ENCODE measurements at regions not wholly inside any gene's neighbourhood (a gene's known extent, or its start where the extent isn't known, plus 50 kb on each side); places are given as distances from the start of the nearest gene placed in this dataset.

GRCh38 chr16:85557083-85557970 lies 55.8 kb upstream of the GSE1 start (continued):
- no peak for TF ChIP-seq ZNF589 (CRISPR knock-in tag; conservative IDR thresholded peaks at IDR 0.05)
- TF ChIP-seq RARG (CRISPR knock-in tag; IDR thresholded peaks at IDR 0.05; ENCODE audit: low read depth) = no peak
- no peak for TF ChIP-seq MLLT10 (CRISPR knock-in tag; IDR thresholded peaks at IDR 0.05)
- TF ChIP-seq, protein P1, sequence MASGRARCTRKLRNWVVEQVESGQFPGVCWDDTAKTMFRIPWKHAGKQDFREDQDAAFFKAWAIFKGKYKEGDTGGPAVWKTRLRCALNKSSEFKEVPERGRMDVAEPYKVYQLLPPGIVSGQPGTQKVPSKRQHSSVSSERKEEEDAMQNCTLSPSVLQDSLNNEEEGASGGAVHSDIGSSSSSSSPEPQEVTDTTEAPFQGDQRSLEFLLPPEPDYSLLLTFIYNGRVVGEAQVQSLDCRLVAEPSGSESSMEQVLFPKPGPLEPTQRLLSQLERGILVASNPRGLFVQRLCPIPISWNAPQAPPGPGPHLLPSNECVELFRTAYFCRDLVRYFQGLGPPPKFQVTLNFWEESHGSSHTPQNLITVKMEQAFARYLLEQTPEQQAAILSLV (CRISPR knock-in tag; IDR thresholded peaks at IDR 0.05; ENCODE audit: borderline replicate concordance) = no peak
- TF ChIP-seq HMGXB4 (CRISPR knock-in tag; IDR thresholded peaks at IDR 0.05; ENCODE audit: borderline replicate concordance in 1 of 2, low read depth in 1 of 2) = peak in 1 of 2 experiments; percentile 47; a peak in 1 of 4 replicates
- no peak for TF ChIP-seq IKZF4 (CRISPR knock-in tag; IDR thresholded peaks at IDR 0.05; ENCODE audit: borderline replicate concordance, low read depth, not compliant biosample characterization)
- TF ChIP-seq ZNF768 (CRISPR knock-in tag; IDR thresholded peaks at IDR 0.05) = peak; percentile 81; the same call in 1 of the 2 replicates
- TF ChIP-seq, protein P2, sequence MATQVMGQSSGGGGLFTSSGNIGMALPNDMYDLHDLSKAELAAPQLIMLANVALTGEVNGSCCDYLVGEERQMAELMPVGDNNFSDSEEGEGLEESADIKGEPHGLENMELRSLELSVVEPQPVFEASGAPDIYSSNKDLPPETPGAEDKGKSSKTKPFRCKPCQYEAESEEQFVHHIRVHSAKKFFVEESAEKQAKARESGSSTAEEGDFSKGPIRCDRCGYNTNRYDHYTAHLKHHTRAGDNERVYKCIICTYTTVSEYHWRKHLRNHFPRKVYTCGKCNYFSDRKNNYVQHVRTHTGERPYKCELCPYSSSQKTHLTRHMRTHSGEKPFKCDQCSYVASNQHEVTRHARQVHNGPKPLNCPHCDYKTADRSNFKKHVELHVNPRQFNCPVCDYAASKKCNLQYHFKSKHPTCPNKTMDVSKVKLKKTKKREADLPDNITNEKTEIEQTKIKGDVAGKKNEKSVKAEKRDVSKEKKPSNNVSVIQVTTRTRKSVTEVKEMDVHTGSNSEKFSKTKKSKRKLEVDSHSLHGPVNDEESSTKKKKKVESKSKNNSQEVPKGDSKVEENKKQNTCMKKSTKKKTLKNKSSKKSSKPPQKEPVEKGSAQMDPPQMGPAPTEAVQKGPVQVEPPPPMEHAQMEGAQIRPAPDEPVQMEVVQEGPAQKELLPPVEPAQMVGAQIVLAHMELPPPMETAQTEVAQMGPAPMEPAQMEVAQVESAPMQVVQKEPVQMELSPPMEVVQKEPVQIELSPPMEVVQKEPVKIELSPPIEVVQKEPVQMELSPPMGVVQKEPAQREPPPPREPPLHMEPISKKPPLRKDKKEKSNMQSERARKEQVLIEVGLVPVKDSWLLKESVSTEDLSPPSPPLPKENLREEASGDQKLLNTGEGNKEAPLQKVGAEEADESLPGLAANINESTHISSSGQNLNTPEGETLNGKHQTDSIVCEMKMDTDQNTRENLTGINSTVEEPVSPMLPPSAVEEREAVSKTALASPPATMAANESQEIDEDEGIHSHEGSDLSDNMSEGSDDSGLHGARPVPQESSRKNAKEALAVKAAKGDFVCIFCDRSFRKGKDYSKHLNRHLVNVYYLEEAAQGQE (IDR thresholded peaks at IDR 0.05; ENCODE audit: borderline replicate concordance in 1 of 2, low read depth in 1 of 2, low read length in 2 of 2) = no peak
- no peak for TF ChIP-seq JUNB (CRISPR knock-in tag; IDR thresholded peaks at IDR 0.05; ENCODE audit: borderline replicate concordance)
- no peak for TF ChIP-seq ZZZ3 (CRISPR knock-in tag; IDR thresholded peaks at IDR 0.05; ENCODE audit: borderline replicate concordance)
- TF ChIP-seq, protein P3, sequence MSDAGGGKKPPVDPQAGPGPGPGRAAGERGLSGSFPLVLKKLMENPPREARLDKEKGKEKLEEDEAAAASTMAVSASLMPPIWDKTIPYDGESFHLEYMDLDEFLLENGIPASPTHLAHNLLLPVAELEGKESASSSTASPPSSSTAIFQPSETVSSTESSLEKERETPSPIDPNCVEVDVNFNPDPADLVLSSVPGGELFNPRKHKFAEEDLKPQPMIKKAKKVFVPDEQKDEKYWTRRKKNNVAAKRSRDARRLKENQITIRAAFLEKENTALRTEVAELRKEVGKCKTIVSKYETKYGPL (CRISPR knock-in tag; IDR thresholded peaks at IDR 0.05) = no peak
- TF ChIP-seq PAF1 (CRISPR knock-in tag; IDR thresholded peaks at IDR 0.05) = no peak
- TF ChIP-seq GLI4 (CRISPR knock-in tag; IDR thresholded peaks at IDR 0.05; ENCODE audit: borderline replicate concordance) = no peak
- no peak for TF ChIP-seq ARNT2 (CRISPR knock-in tag; IDR thresholded peaks at IDR 0.05; ENCODE audit: low read depth)
- TF ChIP-seq ZNF563 (CRISPR knock-in tag; IDR thresholded peaks at IDR 0.05) = no peak; the same call in 1 of the 2 replicates
- TF ChIP-seq SP5 (CRISPR knock-in tag; IDR thresholded peaks at IDR 0.05; ENCODE audit: borderline replicate concordance, low read depth) = peak; percentile 8; the same call in 1 of the 2 replicates
- TF ChIP-seq PAX8 (CRISPR knock-in tag; IDR thresholded peaks at IDR 0.05; ENCODE audit: borderline replicate concordance) = no peak
- no peak for TF ChIP-seq ZNF737 (CRISPR knock-in tag; IDR thresholded peaks at IDR 0.05; ENCODE audit: borderline replicate concordance)
- peak; percentile 75 for TF ChIP-seq ARNTL (CRISPR knock-in tag; IDR thresholded peaks at IDR 0.05)
- TF ChIP-seq PITX1 (CRISPR knock-in tag; IDR thresholded peaks at IDR 0.05) = no peak
- TF ChIP-seq, protein P4, sequence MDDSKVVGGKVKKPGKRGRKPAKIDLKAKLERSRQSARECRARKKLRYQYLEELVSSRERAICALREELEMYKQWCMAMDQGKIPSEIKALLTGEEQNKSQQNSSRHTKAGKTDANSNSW (CRISPR knock-in tag; IDR thresholded peaks at IDR 0.05; ENCODE audit: borderline replicate concordance) = no peak
